H1 (cell line): ENCODE measurements at regions not wholly inside any gene's neighbourhood (a gene's known extent, or its start where the extent isn't known, plus 50 kb on each side); places are given as distances from the start of the nearest gene placed in this dataset.

Experiments used
- BRCA1 ChIP-seq: IDR thresholded peaks from 2 replicates; pipeline ENCODE4 v1.6.1; 2012; ENCODE audit warnings: low read depth, low read length, improper control_type of control experiment
- CTCF ChIP-seq, 3 experiments: IDR thresholded peaks; 1 replicate in 2 of 3; 2 replicates in 1 of 3; pipeline versions ENCODE4 v1.5.1 to v1.6.1; 2011; ENCODE audit warnings: low read length in 3 of 3, mild to moderate bottlenecking in 3 of 3, inconsistent platforms in 2 of 3, low read depth in 1 of 3, moderate library complexity in 1 of 3; ENCODE audit not compliant: insufficient read depth in 1 of 3; ENCODE audit errors: control extremely low read depth in 1 of 3
- HDAC6 ChIP-seq: IDR thresholded peaks from one replicate; pipeline ENCODE4 v1.7.1; 2012; ENCODE audit warnings: low read depth, mild to moderate bottlenecking, inconsistent platforms, low read length, moderate library complexity

- no peak for TF ChIP-seq CTCF (IDR thresholded peaks at IDR 0.05; ENCODE audit: control extremely low read depth in 1 of 3, insufficient read depth in 1 of 3, low read depth in 1 of 3, low read length in 3 of 3)
- no peak for TF ChIP-seq HDAC6
- no peak for TF ChIP-seq BRCA1
These were observed 112.9 kb upstream of the FRY start (continued) for GRCh38 chr13:31918707-31919106.
